ENCODE measurements at regions not wholly inside any gene's neighbourhood (a gene's known extent, or its start where the extent isn't known, plus 50 kb on each side); places are given as distances from the start of the nearest gene placed in this dataset.

GRCh38 chr14:22513066-22513812, 75.8 kb downstream of the DAD1 start:
- ATAC-seq (no peak), DNase-seq (no peak)

DNA sequence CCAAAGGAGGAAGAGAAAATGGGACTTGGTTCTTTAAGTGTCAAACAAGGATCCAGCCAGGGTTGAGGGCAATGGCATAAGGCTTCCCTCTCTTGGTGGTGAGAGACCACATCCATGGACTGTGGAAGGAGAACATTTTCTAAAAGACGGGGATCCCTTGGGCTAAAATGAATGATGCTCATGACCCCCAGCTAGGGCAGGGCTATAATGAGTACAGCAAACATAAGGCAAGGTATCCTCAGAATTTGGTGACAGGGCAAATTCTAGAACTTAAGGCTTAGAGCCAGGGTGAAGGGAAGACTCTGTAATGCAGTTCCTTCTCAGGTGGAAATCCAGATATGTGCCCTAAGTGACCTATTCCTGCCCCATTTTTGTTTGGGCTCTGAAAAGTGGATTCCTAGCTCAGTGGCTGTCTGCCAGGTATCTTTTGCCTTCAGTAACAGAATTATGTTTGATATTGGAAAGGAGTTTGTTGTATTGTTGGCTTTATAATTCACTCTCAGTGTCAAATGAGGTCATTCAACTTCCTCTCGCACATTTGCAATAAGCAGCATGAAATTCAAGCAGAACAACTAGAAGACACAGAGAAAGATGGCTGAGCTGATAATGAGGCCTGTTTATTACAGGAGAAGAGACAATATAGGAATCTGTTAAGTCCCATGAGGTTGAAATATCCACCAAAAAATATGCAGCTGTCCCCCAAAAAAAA, 76.8 kb downstream of the DAD1 start:
- no peak for ATAC-seq
- DNase-seq, result no peak

DNA sequence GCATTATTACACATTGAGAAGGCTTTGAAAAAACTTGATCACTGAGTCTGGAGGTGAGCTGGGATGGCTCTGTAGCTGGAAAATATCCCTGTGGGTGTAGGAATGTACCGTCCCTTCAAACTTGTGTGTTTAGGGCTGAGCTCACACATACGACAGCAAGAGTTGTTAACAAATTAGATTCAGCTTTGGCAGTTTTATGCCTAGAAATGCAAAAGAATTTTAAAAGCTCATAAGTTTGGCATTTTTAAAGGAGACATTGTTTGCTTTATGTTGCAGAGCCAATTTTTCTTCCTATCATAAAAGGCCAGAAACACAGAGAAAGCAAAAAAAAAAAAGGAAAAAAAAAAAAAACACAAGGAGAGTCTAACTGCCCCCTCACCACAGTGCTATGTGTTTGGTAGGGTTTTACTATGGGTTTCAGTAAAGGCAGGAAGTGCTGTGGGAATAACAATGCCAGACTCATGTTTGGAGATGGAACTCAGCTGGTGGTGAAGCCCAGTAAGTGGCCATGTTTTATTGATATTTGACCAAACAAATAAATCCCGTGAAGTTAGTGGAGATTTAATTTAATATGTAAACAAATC, 78.4 kb downstream of the DAD1 start:
- ATAC-seq (no peak), DNase-seq (no peak)

- DNase-seq (no peak), ATAC-seq (no peak)
These were observed 79.2 kb downstream of the DAD1 start for GRCh38 chr14:22509751-22510300.

GRCh38 chr14:22509036-22509709, 79.9 kb downstream of the DAD1 start:
- no peak for DNase-seq
- no peak for ATAC-seq

GRCh38 chr14:22508662-22509035, 80.4 kb downstream of the DAD1 start:
- ATAC-seq (no peak), DNase-seq (no peak)

DNA sequence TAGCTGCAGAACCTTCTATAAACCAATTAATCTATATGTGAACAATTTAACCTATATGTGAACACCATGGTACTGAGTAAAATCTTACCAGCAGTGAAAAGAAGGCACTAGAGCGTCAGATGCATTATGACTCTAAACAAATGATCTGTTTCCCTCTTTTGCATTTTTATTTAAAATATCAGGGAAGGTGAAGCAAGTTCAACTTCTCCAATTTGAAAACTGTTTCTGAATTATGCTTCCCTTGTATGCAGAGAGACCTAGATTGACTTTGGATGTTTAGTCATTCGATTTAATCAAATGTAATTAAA, 80.9 kb downstream of the DAD1 start:
- ATAC-seq, result no peak
- no peak for DNase-seq

- no peak for DNase-seq
- ATAC-seq, result peak; percentile 74
These were observed 82.2 kb downstream of the DAD1 start for GRCh38 chr14:22506778-22507351.

GRCh38 chr14:22506378-22506710, 82.7 kb downstream of the DAD1 start:
- ATAC-seq (no peak), DNase-seq (no peak)

GRCh38 chr14:22505697-22506377, 83.2 kb downstream of the DAD1 start:
- DNase-seq, result no peak
- ATAC-seq, result peak; percentile 50

GRCh38 chr14:22505309-22505696, 83.7 kb downstream of the DAD1 start:
- ATAC-seq, result no peak
- no peak for DNase-seq

DNA sequence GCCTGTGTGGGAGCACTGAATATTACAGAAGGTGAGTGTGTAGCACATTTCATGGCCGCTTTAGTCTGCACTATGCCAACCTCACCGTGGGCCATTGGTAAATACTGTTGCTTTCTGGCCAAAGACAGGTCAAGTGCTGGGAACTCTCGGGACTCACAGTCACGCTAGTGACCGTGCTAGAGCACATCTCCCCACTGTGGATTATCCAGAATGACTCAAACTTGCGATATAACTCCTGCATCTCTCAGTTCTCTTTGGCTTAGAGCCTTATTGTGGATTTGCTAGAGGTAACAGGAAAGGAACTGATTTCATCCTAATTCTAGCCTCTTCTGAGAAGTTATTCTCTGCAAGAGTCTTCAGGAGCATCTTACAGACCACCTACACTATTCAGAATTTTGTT, 86.5 kb downstream of the DAD1 start:
- ATAC-seq (peak; percentile 7), DNase-seq (no peak)

GRCh38 chr14:22502007-22502406, 87.0 kb downstream of the DAD1 start:
- DNase-seq, result no peak
- no peak for ATAC-seq

DNA sequence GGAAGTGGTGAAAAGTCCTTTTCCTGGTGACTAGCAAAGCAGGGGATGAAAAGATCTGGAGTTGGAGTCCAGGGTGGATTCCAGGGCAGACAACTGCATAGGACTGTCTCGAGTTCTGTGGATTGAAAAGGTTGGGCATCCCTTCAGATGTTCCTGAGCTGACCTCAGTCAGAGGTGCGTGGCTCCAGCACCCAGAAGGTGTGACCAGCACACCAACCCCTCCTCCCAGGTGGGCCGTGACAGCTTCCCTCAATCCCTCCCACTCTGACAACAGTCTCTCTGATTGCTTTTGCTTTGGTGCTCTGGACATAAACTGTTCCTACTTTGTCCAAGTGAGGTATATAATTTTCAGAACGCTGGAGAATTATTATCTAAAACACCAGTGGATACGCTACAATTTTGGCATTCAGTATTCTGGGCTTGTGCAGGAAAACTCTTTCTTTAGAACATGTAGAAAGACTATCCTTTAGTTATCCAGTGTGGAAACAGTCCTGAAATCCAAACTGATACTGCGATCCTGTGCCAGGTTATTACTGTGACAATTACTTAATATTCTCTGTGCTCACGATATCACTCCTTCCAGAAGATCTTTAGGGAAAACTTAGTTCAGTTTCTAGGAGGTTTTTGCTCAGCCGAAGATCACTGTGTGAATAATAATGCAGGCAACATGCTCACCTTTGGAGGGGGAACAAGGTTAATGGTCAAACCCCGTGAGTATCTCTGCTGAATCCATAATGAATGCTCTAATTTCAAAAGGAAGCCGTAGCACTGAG, 87.9 kb downstream of the DAD1 start:
- DNase-seq, result no peak
- ATAC-seq, result peak; percentile 58

DNA sequence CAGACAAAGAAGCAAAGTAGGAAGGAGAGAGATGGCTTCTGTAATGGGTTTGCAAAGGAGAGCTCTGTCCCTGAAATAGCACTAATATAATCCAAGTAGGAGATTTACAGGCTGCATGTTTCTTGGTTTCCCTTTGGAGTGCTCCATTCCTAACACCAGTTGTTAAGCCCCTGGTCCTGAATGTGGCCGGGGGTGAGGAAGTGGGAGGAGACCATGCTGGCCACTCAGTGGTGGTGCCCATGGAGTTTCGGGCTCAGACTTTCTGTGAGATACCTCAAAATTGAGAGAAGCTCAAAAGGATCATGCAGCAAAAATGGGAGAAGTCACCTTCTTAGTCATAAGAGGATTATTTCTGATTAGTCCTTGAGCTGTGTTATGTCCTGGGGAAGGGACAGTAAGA, 88.5 kb downstream of the DAD1 start:
- no peak for ATAC-seq

GRCh38 chr14:22497671-22498093, 91.3 kb downstream of the DAD1 start:
- ATAC-seq (no peak), DNase-seq (no peak)

More for the DNA sequence above, 88.5 kb downstream of the DAD1 start:
- DNase-seq, result no peak

GRCh38 chr14:22497144-22497423, 91.9 kb downstream of the DAD1 start:
- DNase-seq (no peak), ATAC-seq (no peak)

- ATAC-seq (no peak), DNase-seq (no peak)
These were observed 94.4 kb downstream of the DAD1 start for GRCh38 chr14:22494486-22495135.

GRCh38 chr14:22493753-22494152, 95.3 kb downstream of the DAD1 start:
- ATAC-seq (no peak), DNase-seq (no peak)

DNA sequence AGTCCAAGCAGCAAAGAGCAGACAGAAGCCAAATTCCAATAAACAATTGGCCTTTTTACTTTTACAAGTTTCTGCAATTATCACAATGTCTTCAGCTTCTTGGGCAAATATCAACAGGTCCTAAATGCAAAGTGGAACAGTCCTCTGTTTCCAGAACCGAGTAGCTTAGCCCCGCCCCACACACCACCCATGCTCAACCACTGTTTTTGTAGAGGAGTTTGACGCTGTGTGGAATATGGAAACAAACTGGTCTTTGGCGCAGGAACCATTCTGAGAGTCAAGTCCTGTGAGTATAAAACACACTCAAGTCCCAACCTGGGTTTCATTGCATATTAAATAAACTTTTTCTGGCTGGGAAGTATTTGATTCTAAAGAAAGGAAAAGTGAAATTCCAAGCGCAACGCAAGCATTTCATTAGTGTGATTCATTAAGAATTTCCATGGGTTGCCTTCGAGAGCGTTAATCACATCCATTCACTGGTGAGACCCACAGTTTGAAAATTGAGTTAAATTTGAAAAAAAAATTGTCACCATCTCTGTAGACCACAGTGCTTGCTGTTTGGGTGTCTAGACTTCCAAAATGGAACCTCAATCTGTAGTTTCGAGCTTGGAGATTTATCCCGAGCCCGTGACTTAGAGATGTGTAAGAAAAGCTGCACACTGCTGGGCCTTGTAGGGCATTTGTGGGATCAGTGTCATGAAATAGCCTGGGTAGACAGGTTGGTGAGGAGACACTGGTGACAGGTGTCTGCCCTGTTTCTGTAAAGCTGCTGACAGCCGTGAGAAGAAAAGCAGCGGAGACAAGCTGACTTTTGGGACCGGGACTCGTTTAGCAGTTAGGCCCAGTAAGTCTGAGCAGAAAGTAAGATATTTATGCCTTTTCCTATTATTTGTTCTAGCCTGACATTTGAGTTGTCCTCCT, 96.1 kb downstream of the DAD1 start:
- ATAC-seq (no peak), DNase-seq (no peak)

All from stimulated activated naive CD8-positive, alpha-beta T cell treated with anti-CD3 and anti-CD28 coated beads, Interleukin-15, Interleukin-2, amounts not matched to agents 100 U/mL and 50 U/mL, for 24 hours (primary cell).